WERI-Rb-1 (cell line): ENCODE measurements at regions not wholly inside any gene's neighbourhood (a gene's known extent, or its start where the extent isn't known, plus 50 kb on each side); places are given as distances from the start of the nearest gene placed in this dataset.
A peak's percentile ranks its signal among the peaks of the same experiment; 100 is the strongest.

Source experiments
- DNase-seq: peaks from one replicate; pipeline ENCODE4 v3.0.0-alpha.2; 2020
- H3K27ac ChIP-seq: fragments of 250-450 bp; sonication (Bioruptor Pico); 2 replicates; pipeline ENCODE4 v1.5.1; 2020; ENCODE audit warnings: mild to moderate bottlenecking, moderate library complexity
- H3K27me3 ChIP-seq: fragments of 250-450 bp; sonication (Bioruptor Pico); 2 replicates; pipeline ENCODE4 v1.5.1; 2021; ENCODE audit warnings: mild to moderate bottlenecking, low read depth, moderate library complexity; ENCODE audit not compliant: insufficient read depth, severe bottlenecking
- H3K36me3 ChIP-seq: fragments of 250-450 bp; sonication (Bioruptor Pico); 2 replicates; pipeline ENCODE4 v1.5.1; 2020; ENCODE audit warnings: mild to moderate bottlenecking, moderate library complexity
- H3K4me3 ChIP-seq: 2 replicates; pipeline ENCODE4 v1.5.1; 2011; ENCODE audit warnings: low read depth, mild to moderate bottlenecking, control low read depth, low read length
- H3K9me3 ChIP-seq: fragments of 250-450 bp; sonication (Bioruptor Pico); 2 replicates; pipeline ENCODE4 v1.5.1; 2021; ENCODE audit warnings: mild to moderate bottlenecking, moderate library complexity; ENCODE audit not compliant: severe bottlenecking
- TF ChIP-seq, protein P1 (sequence below): IDR thresholded peaks from 2 replicates; pipeline ENCODE4 v1.5.1; 2011; ENCODE audit warnings: low read depth, mild to moderate bottlenecking, control low read depth, inconsistent platforms, low read length

DNA sequence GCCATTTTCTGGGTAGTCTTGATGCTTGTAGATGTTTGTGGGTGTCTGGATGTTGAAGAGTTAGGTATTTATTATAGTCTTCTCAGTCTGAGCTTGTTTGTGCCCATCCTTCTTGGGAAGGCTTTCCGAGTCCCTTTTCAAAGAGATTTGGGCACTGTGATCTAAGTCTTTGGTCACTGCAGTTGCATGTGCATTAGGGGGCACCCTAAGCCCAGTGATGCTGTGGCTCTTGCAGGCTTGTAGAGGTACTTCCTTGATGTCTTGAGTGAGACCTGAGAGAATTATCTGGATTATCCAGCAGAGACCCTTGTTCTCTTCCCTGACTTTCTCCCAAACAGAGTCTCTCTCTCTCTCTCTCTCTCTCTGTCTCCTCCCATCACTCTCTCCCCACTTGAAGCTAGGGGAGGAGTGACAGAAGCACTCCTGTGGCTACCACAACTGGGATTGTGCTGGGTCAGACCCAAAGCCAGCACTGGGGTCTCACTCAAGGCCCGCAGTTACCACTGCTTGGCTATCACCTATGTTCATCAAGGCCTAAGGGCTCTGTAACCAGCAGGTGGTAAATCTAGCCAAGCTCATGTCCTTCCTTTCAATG is 68.5 kb downstream of the TMCO5A start:
- no peaks in the 10 kb centered on the region for H3K9me3 ChIP-seq
- DNase-seq: peak; percentile 62
- H3K27ac ChIP-seq: no peak overlapping the region
- TF ChIP-seq, protein P1, sequence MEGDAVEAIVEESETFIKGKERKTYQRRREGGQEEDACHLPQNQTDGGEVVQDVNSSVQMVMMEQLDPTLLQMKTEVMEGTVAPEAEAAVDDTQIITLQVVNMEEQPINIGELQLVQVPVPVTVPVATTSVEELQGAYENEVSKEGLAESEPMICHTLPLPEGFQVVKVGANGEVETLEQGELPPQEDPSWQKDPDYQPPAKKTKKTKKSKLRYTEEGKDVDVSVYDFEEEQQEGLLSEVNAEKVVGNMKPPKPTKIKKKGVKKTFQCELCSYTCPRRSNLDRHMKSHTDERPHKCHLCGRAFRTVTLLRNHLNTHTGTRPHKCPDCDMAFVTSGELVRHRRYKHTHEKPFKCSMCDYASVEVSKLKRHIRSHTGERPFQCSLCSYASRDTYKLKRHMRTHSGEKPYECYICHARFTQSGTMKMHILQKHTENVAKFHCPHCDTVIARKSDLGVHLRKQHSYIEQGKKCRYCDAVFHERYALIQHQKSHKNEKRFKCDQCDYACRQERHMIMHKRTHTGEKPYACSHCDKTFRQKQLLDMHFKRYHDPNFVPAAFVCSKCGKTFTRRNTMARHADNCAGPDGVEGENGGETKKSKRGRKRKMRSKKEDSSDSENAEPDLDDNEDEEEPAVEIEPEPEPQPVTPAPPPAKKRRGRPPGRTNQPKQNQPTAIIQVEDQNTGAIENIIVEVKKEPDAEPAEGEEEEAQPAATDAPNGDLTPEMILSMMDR: peak; percentile 78
- peaks cover 5% of the 10 kb centered on the region for H3K27me3 ChIP-seq
- no peak overlapping the region for H3K4me3 ChIP-seq
- no peaks in the 10 kb centered on the region for H3K36me3 ChIP-seq

- no peaks in the 10 kb centered on the region for H3K36me3 ChIP-seq
- no peaks in the 10 kb centered on the region for H3K9me3 ChIP-seq
- H3K27me3 ChIP-seq: peaks cover 4% of the 10 kb centered on the region
- no peak overlapping the region for H3K4me3 ChIP-seq
- DNase-seq: no peak
- H3K27ac ChIP-seq: no peak overlapping the region
- TF ChIP-seq, protein P1: no peak
Measured at GRCh38 chr15:38004218-38004861, 69.9 kb downstream of the TMCO5A start.

DNA sequence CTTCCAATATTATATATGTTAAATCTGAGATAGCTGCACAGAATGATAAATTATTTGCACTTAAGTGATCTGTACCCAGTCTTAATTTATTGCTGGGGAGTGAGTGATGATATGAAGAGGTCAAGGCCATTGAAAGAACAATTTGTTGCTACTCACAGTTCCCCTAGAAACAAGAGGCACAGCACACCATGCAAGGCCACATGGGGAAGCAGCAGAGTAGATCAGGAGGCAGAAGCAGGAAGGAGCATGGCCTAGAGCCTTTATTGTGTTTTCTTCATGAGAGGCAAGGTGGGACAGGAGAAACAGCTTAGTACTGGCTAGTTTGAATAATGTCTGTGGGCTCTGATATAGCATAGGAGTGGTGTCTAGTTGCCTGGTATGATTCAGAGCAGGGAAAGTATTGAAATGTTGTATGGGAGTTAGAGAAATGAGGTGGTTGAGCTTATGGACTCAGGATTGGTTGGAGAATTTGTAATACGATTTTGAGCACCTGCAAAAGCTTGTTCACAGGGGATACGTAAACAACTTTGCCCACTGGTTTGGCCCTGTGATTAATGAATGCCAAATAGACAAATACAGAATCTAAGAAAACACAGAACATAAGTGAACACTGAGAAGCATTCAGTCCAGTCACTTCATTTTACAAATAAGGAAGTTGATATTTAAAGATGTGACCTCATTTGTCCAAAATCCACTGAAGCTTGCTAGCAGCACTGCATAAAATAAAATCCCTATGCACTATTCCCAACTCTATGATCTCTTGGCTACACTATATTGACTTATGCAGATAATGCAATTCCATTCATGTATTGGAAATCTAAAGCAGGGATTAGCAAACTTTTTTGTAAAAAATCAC is 71.7 kb downstream of the TMCO5A start:
- Histone ChIP-seq H3K4me3 (no peak overlapping the region), H3K27me3 (no peaks in the 10 kb centered on the region), H3K27ac (no peak overlapping the region), H3K9me3 (no peaks in the 10 kb centered on the region), H3K36me3 (no peaks in the 10 kb centered on the region)
- TF ChIP-seq, protein P1: no peak
- DNase-seq: no peak

DNA sequence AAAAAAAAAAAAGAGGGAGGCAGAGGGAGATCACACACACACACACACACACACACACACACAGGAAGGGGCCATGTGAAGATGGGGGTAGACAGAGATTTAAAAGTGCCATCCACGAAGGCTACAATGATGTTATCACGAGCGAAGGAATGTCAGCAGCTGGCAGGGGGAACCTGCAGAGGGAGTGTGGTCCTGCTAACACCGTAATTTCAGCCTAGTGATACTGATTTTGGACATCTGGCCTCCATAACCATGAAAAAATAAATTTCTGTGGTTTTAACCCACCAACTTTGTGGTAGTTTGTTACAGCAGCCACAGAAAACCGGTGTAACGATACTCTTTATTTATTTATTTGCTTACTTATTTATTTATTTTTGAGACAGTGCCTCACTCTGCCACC is 76.0 kb downstream of the TMCO5A start:
- no peak overlapping the region for H3K4me3 ChIP-seq
- no peaks in the 10 kb centered on the region for H3K9me3 ChIP-seq
- DNase-seq: no peak
- H3K27me3 ChIP-seq: no peaks in the 10 kb centered on the region
- no peak overlapping the region for H3K27ac ChIP-seq
- no peaks in the 10 kb centered on the region for H3K36me3 ChIP-seq
- TF ChIP-seq, protein P1: no peak

- H3K36me3 ChIP-seq: no peaks in the 10 kb centered on the region
- TF ChIP-seq, protein P1: no peak
Measured at GRCh38 chr15:38012894-38013293, 78.5 kb downstream of the TMCO5A start.

More at GRCh38 chr15:38012894-38013293, 78.5 kb downstream of the TMCO5A start:
- Histone ChIP-seq H3K4me3 (no peak overlapping the region), H3K27me3 (no peaks in the 10 kb centered on the region), H3K9me3 (no peaks in the 10 kb centered on the region), H3K27ac (no peak overlapping the region)
- DNase-seq: no peak
